Body of pancreas (tissue), 4 donors: ENCODE measurements at regions not wholly inside any gene's neighbourhood (a gene's known extent, or its start where the extent isn't known, plus 50 kb on each side); places are given as distances from the start of the nearest gene placed in this dataset.

Experiments used
- ATAC-seq: fragments of 150-250 bp; one replicate; pipeline ENCODE4 v1.9.1; 2016
- DNase-seq, 4 donors: peaks; one replicate each; pipeline ENCODE4 v3.0.0-alpha.2; 2019
- H3K27ac ChIP-seq, 4 donors: fragments of 200-600 bp; sonication (generic); 1 replicate in 3 of 4; 2 replicates in 1 of 4; pipeline versions ENCODE4 v1.5.1 to v1.6.1; 2016 to 2019; ENCODE audit warnings: mild to moderate bottlenecking in 1 of 4, mixed read lengths in 1 of 4, moderate library complexity in 1 of 4
- H3K27me3 ChIP-seq, 2 donors: fragments of 200-600 bp; sonication (generic); one replicate each; pipeline ENCODE4 v1.6.0; 2016; ENCODE audit warnings: mild to moderate bottlenecking in 1 of 2
- H3K36me3 ChIP-seq, 2 donors: fragments of 200-600 bp; sonication (generic); replicated peaks in 1 of 2; 2 replicates each; pipeline ENCODE4 v1.5.1; 2016; ENCODE audit warnings: low read depth in 2 of 2; ENCODE audit not compliant: insufficient read depth in 1 of 2
- H3K4me1 ChIP-seq: fragments of 200-600 bp; sonication (generic); one replicate; pipeline ENCODE4 v1.6.0; 2016
- H3K4me3 ChIP-seq, 2 donors: fragments of 200-600 bp; sonication (generic); 1 replicate in 1 of 2; 2 replicates in 1 of 2; pipeline ENCODE4 v1.5.1; 2016 to 2019
- H3K9me3 ChIP-seq, 3 donors: fragments of 200-600 bp; sonication (generic); 1 replicate in 2 of 3; 2 replicates in 1 of 3; pipeline ENCODE4 v1.5.1; 2016
- CTCF ChIP-seq, 7 experiments: fragments of 450-650 bp in 4 of 7; fragments of 200-600 bp in 3 of 7; sonication (generic) in 3 of 7; IDR thresholded peaks; one replicate each; pipeline ENCODE4 v1.5.1; 2016 to 2019; ENCODE audit warnings: antibody characterized with exemption in 7 of 7
- POLR2A ChIP-seq, 3 donors: fragments of 450-650 bp; IDR thresholded peaks; one replicate each; pipeline ENCODE4 v1.6.1; 2016; ENCODE audit warnings: antibody characterized with exemption in 3 of 3, mild to moderate bottlenecking in 2 of 3
- WGBS, 2 donors: methylation state at CpG; one replicate each; pipeline ENCODE4 v1.1.5; 2017; 5-methylcytosine and 5-hydroxymethylcytosine counted together
- intact Hi-C: fragments of 100-400 bp; cut with DNase I; formaldehyde crosslinking; loops from one replicate; pipeline ENCODE4 v1.15.1; 2023

- Histone ChIP-seq H3K4me3 (no peak overlapping the region), H3K27me3 (no peaks in the 10 kb centered on the region), H3K27ac (no peak overlapping the region), H3K36me3 (no peaks in the 10 kb centered on the region), H3K4me1 (no peaks in the 10 kb centered on the region), H3K9me3 (no peaks in the 10 kb centered on the region)
- TF ChIP-seq CTCF (IDR thresholded peaks at IDR 0.05) (no peak), POLR2A (IDR thresholded peaks at IDR 0.05) (no peak)
- 18 to 24% methylated on average over 5 of the region's 5 CpGs for WGBS, 2 donors
- DNase-seq (no peak), ATAC-seq (no peak)
- intact Hi-C loops: no loop called here
These were observed 91.7 kb upstream of the RFLNA start for GRCh38 chr12:124203176-124203575.

- ATAC-seq (no peak), DNase-seq (no peak)
- H3K36me3 ChIP-seq: no peaks in the 10 kb centered on the region
- 83 to 90% methylated on average over 2 of the region's 2 CpGs for WGBS, 2 donors
- intact Hi-C loops: no loop called here
- no peaks in the 10 kb centered on the region for H3K27me3 ChIP-seq
- H3K27ac ChIP-seq: no peak overlapping the region
- H3K9me3 ChIP-seq: no peaks in the 10 kb centered on the region
- H3K4me1 ChIP-seq: no peaks in the 10 kb centered on the region
- no peak overlapping the region for H3K4me3 ChIP-seq
- TF ChIP-seq POLR2A (IDR thresholded peaks at IDR 0.05) (no peak), CTCF (IDR thresholded peaks at IDR 0.05) (no peak)
These were observed 89.5 kb upstream of the RFLNA start for GRCh38 chr12:124205405-124205804.

GRCh38 chr12:124207049-124207448 lies 87.8 kb upstream of the RFLNA start:
- DNase-seq: no peak
- no peak overlapping the region for H3K4me3 ChIP-seq
- WGBS, 2 donors: 38 to 42% methylated on average over 1 of the region's 1 CpG
- H3K27ac ChIP-seq: no peak overlapping the region
- ATAC-seq: no peak
- no peaks in the 10 kb centered on the region for H3K4me1 ChIP-seq
- H3K27me3 ChIP-seq: no peaks in the 10 kb centered on the region
- intact Hi-C loops: no loop called here
- no peaks in the 10 kb centered on the region for H3K36me3 ChIP-seq
- H3K9me3 ChIP-seq: no peaks in the 10 kb centered on the region
- no peak for TF ChIP-seq POLR2A (IDR thresholded peaks at IDR 0.05)
- TF ChIP-seq CTCF (IDR thresholded peaks at IDR 0.05): no peak

- Histone ChIP-seq H3K36me3 (no peaks in the 10 kb centered on the region), H3K9me3 (no peaks in the 10 kb centered on the region), H3K27ac (no peak overlapping the region), H3K27me3 (no peaks in the 10 kb centered on the region), H3K4me3 (no peak overlapping the region), H3K4me1 (no peaks in the 10 kb centered on the region)
- DNase-seq (no peak), ATAC-seq (no peak)
- WGBS, 2 donors: 60 to 84% methylated on average over 15 of the region's 15 CpGs
- intact Hi-C loops: no loop called here
- TF ChIP-seq POLR2A (IDR thresholded peaks at IDR 0.05): no peak
- no peak for TF ChIP-seq CTCF (IDR thresholded peaks at IDR 0.05)
These were observed 87.3 kb upstream of the RFLNA start for GRCh38 chr12:124207617-124208016.

GRCh38 chr12:124208489-124208888 lies 86.4 kb upstream of the RFLNA start:
- H3K27me3 ChIP-seq: no peaks in the 10 kb centered on the region
- H3K4me3 ChIP-seq: no peak overlapping the region
- no peaks in the 10 kb centered on the region for H3K36me3 ChIP-seq
- WGBS, 2 donors: 67 to 82% methylated on average over 9 to 14 of the region's 15 CpGs
- H3K9me3 ChIP-seq: no peaks in the 10 kb centered on the region
- ATAC-seq: no peak
- intact Hi-C loops: no loop called here
- H3K27ac ChIP-seq: no peak overlapping the region
- no peak for DNase-seq
- TF ChIP-seq CTCF (IDR thresholded peaks at IDR 0.05) (no peak), POLR2A (IDR thresholded peaks at IDR 0.05) (no peak)
- H3K4me1 ChIP-seq: no peaks in the 10 kb centered on the region
